SK-N-SH (cell line): ENCODE measurements at regions not wholly inside any gene's neighbourhood (a gene's known extent, or its start where the extent isn't known, plus 50 kb on each side); places are given as distances from the start of the nearest gene placed in this dataset.

Source experiments
- FOXM1 ChIP-seq: IDR thresholded peaks from 2 replicates; pipeline ENCODE4 v1.4.0; 2012; ENCODE audit warnings: low read depth, mild to moderate bottlenecking
- GABPA ChIP-seq: IDR thresholded peaks from 2 replicates; pipeline ENCODE4 v1.4.0; 2012; ENCODE audit warnings: low read depth, mild to moderate bottlenecking
- NFIC ChIP-seq: IDR thresholded peaks from 2 replicates; pipeline ENCODE4 v1.4.0; 2012; ENCODE audit warnings: borderline replicate concordance
- TAF1 ChIP-seq: IDR thresholded peaks from 2 replicates; pipeline ENCODE4 v1.6.1; 2012; ENCODE audit warnings: low read depth, mild to moderate bottlenecking, low read length, moderate library complexity, borderline replicate concordance
- YY1 ChIP-seq: IDR thresholded peaks from 2 replicates; pipeline ENCODE4 v1.4.0; 2012; ENCODE audit warnings: low read depth, mild to moderate bottlenecking
- TF ChIP-seq, protein P1 (sequence below): fragments of 150-350 bp; IDR thresholded peaks from 2 replicates; pipeline ENCODE4 v1.6.1; 2017; ENCODE audit warnings: antibody characterized with exemption, low read length, low read depth, borderline replicate concordance
- TF ChIP-seq, protein P2 (sequence below): fragments of 200-600 bp; sonication (generic); IDR thresholded peaks from 2 replicates; pipeline ENCODE4 v1.6.1; 2017; ENCODE audit warnings: antibody characterized with exemption, mild to moderate bottlenecking, moderate library complexity

DNA sequence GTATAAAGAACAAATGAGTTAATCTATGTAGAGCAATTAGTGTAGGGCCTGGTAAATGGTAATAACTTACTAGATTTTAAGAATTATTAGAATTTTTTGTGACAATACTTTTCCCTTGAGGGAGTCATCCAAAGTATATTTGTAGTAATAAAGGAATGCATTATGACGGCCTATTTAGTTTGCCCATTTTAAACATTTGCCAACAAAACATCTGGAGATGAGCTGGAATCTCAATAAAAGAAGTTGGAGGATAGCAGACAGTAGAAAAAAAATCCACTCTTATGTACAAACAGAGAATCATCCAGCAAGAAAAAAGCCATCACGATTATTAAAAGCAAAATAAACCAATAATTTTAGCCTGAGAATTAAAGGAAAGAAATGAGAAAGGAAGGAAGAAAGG is 567.3 kb upstream of the ADAMTS5 start:
- TF ChIP-seq, protein P1, sequence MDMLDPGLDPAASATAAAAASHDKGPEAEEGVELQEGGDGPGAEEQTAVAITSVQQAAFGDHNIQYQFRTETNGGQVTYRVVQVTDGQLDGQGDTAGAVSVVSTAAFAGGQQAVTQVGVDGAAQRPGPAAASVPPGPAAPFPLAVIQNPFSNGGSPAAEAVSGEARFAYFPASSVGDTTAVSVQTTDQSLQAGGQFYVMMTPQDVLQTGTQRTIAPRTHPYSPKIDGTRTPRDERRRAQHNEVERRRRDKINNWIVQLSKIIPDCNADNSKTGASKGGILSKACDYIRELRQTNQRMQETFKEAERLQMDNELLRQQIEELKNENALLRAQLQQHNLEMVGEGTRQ, result no peak
- TF ChIP-seq, protein P2, sequence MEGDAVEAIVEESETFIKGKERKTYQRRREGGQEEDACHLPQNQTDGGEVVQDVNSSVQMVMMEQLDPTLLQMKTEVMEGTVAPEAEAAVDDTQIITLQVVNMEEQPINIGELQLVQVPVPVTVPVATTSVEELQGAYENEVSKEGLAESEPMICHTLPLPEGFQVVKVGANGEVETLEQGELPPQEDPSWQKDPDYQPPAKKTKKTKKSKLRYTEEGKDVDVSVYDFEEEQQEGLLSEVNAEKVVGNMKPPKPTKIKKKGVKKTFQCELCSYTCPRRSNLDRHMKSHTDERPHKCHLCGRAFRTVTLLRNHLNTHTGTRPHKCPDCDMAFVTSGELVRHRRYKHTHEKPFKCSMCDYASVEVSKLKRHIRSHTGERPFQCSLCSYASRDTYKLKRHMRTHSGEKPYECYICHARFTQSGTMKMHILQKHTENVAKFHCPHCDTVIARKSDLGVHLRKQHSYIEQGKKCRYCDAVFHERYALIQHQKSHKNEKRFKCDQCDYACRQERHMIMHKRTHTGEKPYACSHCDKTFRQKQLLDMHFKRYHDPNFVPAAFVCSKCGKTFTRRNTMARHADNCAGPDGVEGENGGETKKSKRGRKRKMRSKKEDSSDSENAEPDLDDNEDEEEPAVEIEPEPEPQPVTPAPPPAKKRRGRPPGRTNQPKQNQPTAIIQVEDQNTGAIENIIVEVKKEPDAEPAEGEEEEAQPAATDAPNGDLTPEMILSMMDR, result no peak
- TF ChIP-seq FOXM1 (no peak), YY1 (no peak), GABPA (no peak), NFIC (no peak), TAF1 (no peak)
